ENCODE measurements at regions not wholly inside any gene's neighbourhood (a gene's known extent, or its start where the extent isn't known, plus 50 kb on each side); places are given as distances from the start of the nearest gene placed in this dataset.

GRCh38 chr5:82849885-82850284 lies 227.3 kb downstream of the TMEM167A start:
- H2AFZ ChIP-seq (ENCODE audit: low read depth, low read length): no peak overlapping the region
- no peaks in the 10 kb centered on the region for H3K36me3 ChIP-seq (ENCODE audit: insufficient read depth, low read length)
- H3K27me3 ChIP-seq (ENCODE audit: insufficient read depth, low read length): no peaks in the 10 kb centered on the region
- H3K4me3 ChIP-seq (ENCODE audit: low read length): no peak overlapping the region
- H3K9me3 ChIP-seq (ENCODE audit: low read length): peaks cover 4% of the 10 kb centered on the region
- no peaks in the 10 kb centered on the region for H3K4me1 ChIP-seq (ENCODE audit: insufficient read depth, low read length)

DNA sequence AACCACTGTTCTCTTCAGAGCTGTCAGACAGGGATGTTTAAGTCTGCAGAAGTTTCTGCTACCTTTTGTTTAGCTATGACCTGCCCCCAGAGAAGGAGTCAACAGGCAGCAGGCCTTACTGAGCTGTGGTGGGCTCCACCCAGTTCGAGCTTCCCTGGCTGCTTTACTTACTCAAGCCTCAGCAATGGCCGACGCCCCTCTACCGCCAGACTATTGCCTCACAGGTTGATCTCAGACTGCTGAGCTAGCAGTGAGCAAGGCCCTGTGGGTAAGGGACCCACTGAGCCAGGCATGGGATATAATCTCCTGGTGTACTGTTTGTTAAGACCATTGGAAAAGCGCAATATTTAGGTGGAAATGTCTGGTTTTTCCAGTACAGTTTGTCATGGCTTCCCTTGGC lies 229.6 kb downstream of the TMEM167A start:
- Histone ChIP-seq H3K27me3 (ENCODE audit: insufficient read depth, low read length) (no peaks in the 10 kb centered on the region), H3K4me3 (ENCODE audit: low read length) (no peak overlapping the region), H3K36me3 (ENCODE audit: insufficient read depth, low read length) (no peaks in the 10 kb centered on the region)

DNA sequence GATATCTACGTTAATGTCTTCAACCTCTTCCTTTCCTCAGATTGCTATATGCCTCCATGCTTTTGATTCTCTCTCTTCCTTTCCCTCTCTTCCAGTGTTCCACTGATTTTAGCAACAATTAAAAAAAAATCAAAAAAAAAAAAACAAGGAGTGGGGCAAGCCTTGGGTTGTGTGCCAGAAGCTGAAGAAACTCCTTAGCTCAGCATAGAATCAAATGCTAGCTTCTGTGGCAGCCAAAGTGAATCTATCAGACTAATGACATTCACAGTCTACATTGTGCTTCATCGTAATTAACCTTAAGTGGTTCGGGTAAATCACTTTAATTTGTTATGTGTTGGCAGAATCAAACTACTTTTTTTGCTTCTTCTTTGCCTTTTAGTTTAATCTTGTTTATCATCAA lies 237.3 kb downstream of the TMEM167A start:
- Histone ChIP-seq H3K4me3 (ENCODE audit: low read length) (no peak overlapping the region), H3K36me3 (ENCODE audit: insufficient read depth, low read length) (no peaks in the 10 kb centered on the region), H3K9me3 (ENCODE audit: low read length) (peaks cover 11% of the 10 kb centered on the region), H3K27me3 (ENCODE audit: insufficient read depth, low read length) (no peaks in the 10 kb centered on the region), H2AFZ (ENCODE audit: low read depth, low read length) (no peak overlapping the region), H3K4me1 (ENCODE audit: insufficient read depth, low read length) (peaks cover 10% of the 10 kb centered on the region)

More for the DNA sequence above, 229.6 kb downstream of the TMEM167A start:
- Histone ChIP-seq H3K9me3 (ENCODE audit: low read length) (peaks cover 4% of the 10 kb centered on the region), H3K4me1 (ENCODE audit: insufficient read depth, low read length) (no peaks in the 10 kb centered on the region), H2AFZ (ENCODE audit: low read depth, low read length) (no peak overlapping the region)

GRCh38 chr5:82835488-82835887 lies 241.7 kb downstream of the TMEM167A start:
- H3K36me3 ChIP-seq (ENCODE audit: insufficient read depth, low read length): no peaks in the 10 kb centered on the region
- H3K27me3 ChIP-seq (ENCODE audit: insufficient read depth, low read length): no peaks in the 10 kb centered on the region
- H3K9me3 ChIP-seq (ENCODE audit: low read length): peaks cover 11% of the 10 kb centered on the region
- H2AFZ ChIP-seq (ENCODE audit: low read depth, low read length): no peak overlapping the region
- no peak overlapping the region for H3K4me3 ChIP-seq (ENCODE audit: low read length)
- H3K4me1 ChIP-seq (ENCODE audit: insufficient read depth, low read length): peaks cover 12% of the 10 kb centered on the region

GRCh38 chr5:82834151-82834550 lies 243.0 kb downstream of the TMEM167A start:
- Histone ChIP-seq H3K4me1 (ENCODE audit: insufficient read depth, low read length) (peaks cover 5% of the 10 kb centered on the region), H3K27me3 (ENCODE audit: insufficient read depth, low read length) (no peaks in the 10 kb centered on the region), H3K9me3 (ENCODE audit: low read length) (peaks cover 11% of the 10 kb centered on the region), H2AFZ (ENCODE audit: low read depth, low read length) (no peak overlapping the region), H3K36me3 (ENCODE audit: insufficient read depth, low read length) (no peaks in the 10 kb centered on the region), H3K4me3 (ENCODE audit: low read length) (no peak overlapping the region)

DNA sequence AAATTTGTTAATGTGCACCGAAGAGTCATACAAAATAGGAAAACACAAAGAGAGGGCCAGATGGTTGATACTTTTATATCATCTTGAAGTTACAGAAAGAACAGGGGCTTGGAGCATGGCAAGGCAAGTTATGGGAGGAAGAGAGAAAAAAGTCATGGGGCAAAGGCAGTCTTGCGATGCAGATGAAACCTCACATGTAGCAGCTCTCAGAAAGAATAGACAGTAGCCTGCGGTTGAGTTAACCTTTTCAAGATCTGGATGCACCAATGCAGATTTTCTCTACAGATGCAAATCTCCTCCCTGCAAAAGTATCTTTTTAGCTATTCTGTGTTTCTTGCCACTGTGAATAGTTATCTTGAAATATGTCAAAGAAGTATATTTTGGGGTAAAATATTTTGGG lies 243.9 kb downstream of the TMEM167A start:
- no peaks in the 10 kb centered on the region for H3K36me3 ChIP-seq (ENCODE audit: insufficient read depth, low read length)
- H3K9me3 ChIP-seq (ENCODE audit: low read length): peaks cover 11% of the 10 kb centered on the region
- peaks cover 3% of the 10 kb centered on the region for H3K4me1 ChIP-seq (ENCODE audit: insufficient read depth, low read length)
- H2AFZ ChIP-seq (ENCODE audit: low read depth, low read length): no peak overlapping the region
- no peaks in the 10 kb centered on the region for H3K27me3 ChIP-seq (ENCODE audit: insufficient read depth, low read length)
- H3K4me3 ChIP-seq (ENCODE audit: low read length): no peak overlapping the region

DNA sequence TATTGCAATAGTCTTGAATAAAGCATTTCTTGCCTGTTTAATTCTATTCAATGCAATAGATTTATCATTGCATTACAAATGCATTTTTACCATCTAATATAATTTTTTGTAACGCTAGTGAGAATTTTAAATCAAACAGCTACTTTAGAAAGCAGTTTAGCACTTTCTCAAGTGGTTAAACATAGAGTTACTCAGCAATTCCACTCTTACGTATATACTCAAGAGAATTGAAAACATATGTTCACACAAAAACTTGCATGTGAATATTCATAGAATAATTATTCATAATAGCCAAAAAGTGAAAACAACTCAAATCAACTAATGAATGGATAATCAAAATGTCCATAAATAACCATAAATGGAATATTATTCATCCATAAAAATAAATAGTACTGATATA lies 244.7 kb downstream of the TMEM167A start:
- Histone ChIP-seq H3K36me3 (ENCODE audit: insufficient read depth, low read length) (no peaks in the 10 kb centered on the region), H3K4me3 (ENCODE audit: low read length) (no peak overlapping the region), H2AFZ (ENCODE audit: low read depth, low read length) (no peak overlapping the region), H3K4me1 (ENCODE audit: insufficient read depth, low read length) (peaks cover 3% of the 10 kb centered on the region), H3K27me3 (ENCODE audit: insufficient read depth, low read length) (no peaks in the 10 kb centered on the region), H3K9me3 (ENCODE audit: low read length) (peaks cover 11% of the 10 kb centered on the region)

DNA sequence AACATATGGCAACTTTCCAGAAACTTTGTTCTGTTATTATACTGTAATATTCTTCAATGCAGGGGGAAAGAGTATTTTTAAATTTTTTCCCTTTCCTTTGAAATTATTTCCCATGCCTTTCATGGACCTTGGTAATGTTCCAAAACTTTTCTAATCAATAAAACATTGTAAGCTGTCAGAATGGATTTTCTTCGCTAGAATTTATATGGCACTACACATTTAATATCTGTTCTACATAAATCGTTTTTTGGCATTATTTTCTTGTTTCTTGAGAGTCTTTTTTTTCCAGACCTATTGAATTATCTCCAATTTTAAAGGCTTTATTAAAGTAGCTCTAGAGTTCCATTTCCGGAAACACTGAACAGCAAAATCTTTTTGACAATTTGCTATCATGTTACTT lies 249.0 kb downstream of the TMEM167A start:
- Histone ChIP-seq H3K4me1 (ENCODE audit: insufficient read depth, low read length) (peaks cover 1% of the 10 kb centered on the region), H3K4me3 (ENCODE audit: low read length) (no peak overlapping the region), H2AFZ (ENCODE audit: low read depth, low read length) (no peak overlapping the region), H3K9me3 (ENCODE audit: low read length) (no peaks in the 10 kb centered on the region), H3K36me3 (ENCODE audit: insufficient read depth, low read length) (no peaks in the 10 kb centered on the region), H3K27me3 (ENCODE audit: insufficient read depth, low read length) (no peaks in the 10 kb centered on the region)

GRCh38 chr5:82827651-82828050 lies 249.5 kb downstream of the TMEM167A start:
- no peaks in the 10 kb centered on the region for H3K9me3 ChIP-seq (ENCODE audit: low read length)
- H3K36me3 ChIP-seq (ENCODE audit: insufficient read depth, low read length): no peaks in the 10 kb centered on the region
- no peak overlapping the region for H3K4me3 ChIP-seq (ENCODE audit: low read length)
- H3K4me1 ChIP-seq (ENCODE audit: insufficient read depth, low read length): no peaks in the 10 kb centered on the region
- no peaks in the 10 kb centered on the region for H3K27me3 ChIP-seq (ENCODE audit: insufficient read depth, low read length)
- H2AFZ ChIP-seq (ENCODE audit: low read depth, low read length): no peak overlapping the region

- H3K4me1 ChIP-seq (ENCODE audit: insufficient read depth, low read length): peaks cover 15% of the 10 kb centered on the region
Observed at GRCh38 chr5:82822634-82822927, 254.6 kb downstream of the TMEM167A start.

DNA sequence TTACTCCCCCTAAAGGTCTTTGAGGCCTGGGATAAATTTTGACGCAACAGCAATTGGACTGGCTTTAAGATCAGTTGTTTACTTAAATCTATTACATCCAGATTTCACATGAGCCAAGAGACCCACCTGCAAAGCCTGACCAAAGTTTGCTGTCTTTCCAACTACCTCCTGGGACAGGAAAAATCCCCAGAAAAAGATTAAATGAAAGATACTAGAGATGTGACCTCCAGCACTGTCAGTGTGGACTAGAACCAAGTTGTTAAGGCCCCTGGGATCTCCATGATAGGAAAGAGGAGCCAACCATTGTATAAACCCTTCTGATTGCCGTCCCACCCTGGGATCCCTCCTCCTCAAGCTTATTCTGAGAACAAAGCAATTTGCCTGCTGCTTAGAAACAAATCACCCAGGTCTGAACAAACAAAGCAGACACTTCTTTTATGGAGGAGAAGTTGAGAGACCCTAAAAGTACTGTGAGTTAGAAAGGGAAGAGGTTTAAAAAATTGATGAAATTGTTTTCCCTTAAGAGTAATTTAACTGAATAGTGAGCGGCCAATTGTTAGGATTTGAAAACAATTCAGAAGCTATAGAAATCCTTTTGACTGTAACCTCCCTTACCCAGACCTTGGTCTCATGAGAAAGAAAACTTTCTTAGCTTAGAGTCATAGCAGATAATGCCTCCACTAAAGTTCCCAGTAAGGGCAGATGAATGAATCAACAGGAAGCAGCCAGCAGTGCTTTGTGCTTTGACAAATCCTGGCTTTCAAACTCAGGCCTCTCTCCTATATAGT lies 255.2 kb downstream of the TMEM167A start:
- Histone ChIP-seq H2AFZ (ENCODE audit: low read depth, low read length) (peak overlapping the region; percentile 52), H3K27me3 (ENCODE audit: insufficient read depth, low read length) (no peaks in the 10 kb centered on the region), H3K36me3 (ENCODE audit: insufficient read depth, low read length) (no peaks in the 10 kb centered on the region), H3K4me3 (ENCODE audit: low read length) (no peak overlapping the region), H3K9me3 (ENCODE audit: low read length) (no peaks in the 10 kb centered on the region), H3K4me1 (ENCODE audit: insufficient read depth, low read length) (peaks cover 15% of the 10 kb centered on the region)

More at GRCh38 chr5:82822634-82822927, 254.6 kb downstream of the TMEM167A start:
- Histone ChIP-seq H3K9me3 (ENCODE audit: low read length) (no peaks in the 10 kb centered on the region), H3K27me3 (ENCODE audit: insufficient read depth, low read length) (no peaks in the 10 kb centered on the region), H3K4me3 (ENCODE audit: low read length) (no peak overlapping the region), H2AFZ (ENCODE audit: low read depth, low read length) (peak overlapping the region; percentile 52), H3K36me3 (ENCODE audit: insufficient read depth, low read length) (no peaks in the 10 kb centered on the region)

- Histone ChIP-seq H3K4me3 (ENCODE audit: low read length) (no peak overlapping the region), H3K36me3 (ENCODE audit: insufficient read depth, low read length) (no peaks in the 10 kb centered on the region), H2AFZ (ENCODE audit: low read depth, low read length) (no peak overlapping the region), H3K27me3 (ENCODE audit: insufficient read depth, low read length) (no peaks in the 10 kb centered on the region), H3K4me1 (ENCODE audit: insufficient read depth, low read length) (peaks cover 15% of the 10 kb centered on the region), H3K9me3 (ENCODE audit: low read length) (no peaks in the 10 kb centered on the region)
Observed at GRCh38 chr5:82820961-82821845, 256.0 kb downstream of the TMEM167A start.

GRCh38 chr5:82820188-82820587 lies 257.0 kb downstream of the TMEM167A start:
- H3K9me3 ChIP-seq (ENCODE audit: low read length): no peaks in the 10 kb centered on the region
- no peaks in the 10 kb centered on the region for H3K27me3 ChIP-seq (ENCODE audit: insufficient read depth, low read length)
- no peak overlapping the region for H3K4me3 ChIP-seq (ENCODE audit: low read length)
- H3K36me3 ChIP-seq (ENCODE audit: insufficient read depth, low read length): no peaks in the 10 kb centered on the region
- H3K4me1 ChIP-seq (ENCODE audit: insufficient read depth, low read length): peaks cover 15% of the 10 kb centered on the region
- no peak overlapping the region for H2AFZ ChIP-seq (ENCODE audit: low read depth, low read length)

Data from neuron (in vitro differentiated cells).